ENCODE measurements at regions not wholly inside any gene's neighbourhood (a gene's known extent, or its start where the extent isn't known, plus 50 kb on each side); places are given as distances from the start of the nearest gene placed in this dataset.

DNA sequence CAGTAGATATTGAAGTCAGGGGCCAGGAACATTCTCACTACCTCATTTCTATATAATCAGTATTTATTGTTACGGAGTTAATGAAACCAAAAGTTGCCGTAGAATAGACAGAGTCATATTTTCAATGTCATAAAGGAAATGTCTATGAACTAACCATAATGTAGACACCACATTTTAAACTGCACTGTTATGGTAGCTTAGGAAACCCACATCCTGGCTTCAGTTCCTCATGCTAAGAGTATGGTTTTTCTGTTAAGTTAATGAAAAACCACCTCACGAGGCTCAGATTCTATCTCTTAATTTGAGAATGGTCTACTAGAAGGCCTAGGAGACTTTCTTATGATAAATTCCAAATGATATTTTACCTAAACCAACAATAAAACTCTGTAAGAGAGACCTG is 166.5 kb downstream of the TMEM26 start:
- Mint-ChIP-seq H3K36me3 (ENCODE audit: insufficient read depth, unreplicated experiment) (no peaks in the 10 kb centered on the region), H3K27me3 (ENCODE audit: insufficient read depth, unreplicated experiment) (no peaks in the 10 kb centered on the region), H3K4me3 (ENCODE audit: unreplicated experiment) (no peak overlapping the region), H3K9me3 (ENCODE audit: unreplicated experiment) (no peaks in the 10 kb centered on the region), H3K27ac (ENCODE audit: low read depth, unreplicated experiment) (no peak overlapping the region), H3K4me1 (ENCODE audit: insufficient read depth, unreplicated experiment) (peaks cover 7% of the 10 kb centered on the region)
- no TSS peak for BruUV-seq (replicated peaks)
- no peak for DNase-seq (ENCODE audit: unreplicated experiment)
- TF ChIP-seq CTCF (IDR thresholded peaks at IDR 0.05; ENCODE audit: unreplicated experiment): no peak
- intact Hi-C loops (cut with micrococcal nuclease): loop anchor here (10.0 kb wide), 2 partner anchors 842 to 958 kb away; no protein-coding TSS in a partner anchor
- POLR2A ChIA-PET: no interaction called here
- CTCF ChIA-PET: interaction anchor here (0.8 to 1.7 kb wide), 3 partner anchors 128 to 176 kb away, joined by 3 to 9 read pairs (median 3); no protein-coding TSS in a partner anchor

DNA sequence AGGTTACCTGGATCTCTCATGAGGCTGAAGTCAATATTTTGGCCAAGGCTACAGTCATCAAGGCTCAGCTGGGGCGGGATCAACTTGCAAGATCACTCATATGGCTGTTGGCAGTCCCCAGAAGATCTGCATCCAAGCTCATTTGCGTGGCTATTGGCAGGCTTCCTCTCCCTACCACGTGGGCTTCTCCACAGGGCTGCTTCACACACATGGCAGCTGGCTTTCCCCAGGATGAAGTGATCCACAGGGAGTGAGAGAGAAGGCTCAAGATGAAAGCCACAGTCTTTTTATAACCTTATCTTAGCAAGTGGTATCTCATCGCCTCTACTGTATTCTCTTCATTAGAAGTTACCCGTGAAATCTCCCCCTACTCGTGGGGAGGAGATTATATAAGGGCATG is 167.4 kb downstream of the TMEM26 start:
- ChIA-PET CTCF (interaction anchor here (0.6 to 1.7 kb wide), 4 partner anchors 8 to 155 kb away, joined by 4 to 9 read pairs (median 5); no protein-coding TSS in a partner anchor), POLR2A (no interaction called here)
- BruUV-seq (replicated peaks): no TSS peak
- Mint-ChIP-seq H3K27me3 (ENCODE audit: insufficient read depth, unreplicated experiment) (no peaks in the 10 kb centered on the region), H3K4me1 (ENCODE audit: insufficient read depth, unreplicated experiment) (peaks cover 7% of the 10 kb centered on the region), H3K27ac (ENCODE audit: low read depth, unreplicated experiment) (no peak overlapping the region), H3K36me3 (ENCODE audit: insufficient read depth, unreplicated experiment) (no peaks in the 10 kb centered on the region), H3K4me3 (ENCODE audit: unreplicated experiment) (no peak overlapping the region), H3K9me3 (ENCODE audit: unreplicated experiment) (no peaks in the 10 kb centered on the region)
- DNase-seq (ENCODE audit: unreplicated experiment): no peak
- intact Hi-C loops (cut with micrococcal nuclease): loop anchor here (10.0 kb wide), 2 partner anchors 841 to 959 kb away; no protein-coding TSS in a partner anchor
- no peak for TF ChIP-seq CTCF (IDR thresholded peaks at IDR 0.05; ENCODE audit: unreplicated experiment)

DNA sequence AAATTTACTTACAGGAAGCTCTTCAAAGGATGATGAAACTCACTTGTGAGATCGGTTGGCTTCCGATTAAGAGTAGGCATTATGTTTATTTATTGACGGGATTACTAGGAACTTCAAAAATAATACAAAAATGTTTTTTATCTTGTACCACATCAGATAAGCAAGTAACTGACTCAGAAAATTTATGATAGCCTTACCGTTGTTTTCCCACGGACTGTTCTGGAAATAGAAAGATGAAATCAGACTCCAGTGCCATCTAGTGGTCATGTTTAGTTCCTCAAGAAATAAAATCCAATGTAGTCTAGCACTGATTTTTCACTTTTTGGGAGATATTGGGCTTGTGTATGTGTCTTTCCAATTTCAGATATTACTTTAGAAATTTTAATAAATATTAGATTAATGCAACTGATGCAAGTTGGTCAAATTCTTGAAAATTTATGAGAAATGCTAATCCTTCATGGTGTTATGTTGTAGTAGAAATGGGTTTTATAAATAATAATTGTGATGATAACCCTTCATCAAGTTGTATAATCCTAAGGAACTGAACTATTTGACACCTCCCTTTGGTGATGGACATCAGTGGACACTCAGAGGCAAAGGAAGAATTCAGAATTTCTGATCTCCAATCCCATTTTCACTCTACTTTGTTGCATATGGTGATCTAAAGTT is 168.8 kb downstream of the TMEM26 start:
- ChIA-PET CTCF (interaction anchor here (0.6 to 3.4 kb wide), 12 partner anchors 11 to 486 kb away, joined by 3 to 13 read pairs (median 4); no protein-coding TSS in a partner anchor), POLR2A (interaction anchor here (1.3 kb wide), 1 partner anchor 455 kb away, joined by 3 read pairs; no protein-coding TSS in a partner anchor)
- no peak overlapping the region for H3K27ac Mint-ChIP-seq (ENCODE audit: low read depth, unreplicated experiment)
- no peaks in the 10 kb centered on the region for H3K36me3 Mint-ChIP-seq (ENCODE audit: insufficient read depth, unreplicated experiment)
- H3K4me3 Mint-ChIP-seq (ENCODE audit: unreplicated experiment): no peak overlapping the region
- BruUV-seq (replicated peaks): no TSS peak
- H3K27me3 Mint-ChIP-seq (ENCODE audit: insufficient read depth, unreplicated experiment): no peaks in the 10 kb centered on the region
- intact Hi-C loops (cut with micrococcal nuclease): loop anchor here (1.0 to 10.0 kb wide), 5 partner anchors 143 to 960 kb away; no protein-coding TSS in a partner anchor
- H3K4me1 Mint-ChIP-seq (ENCODE audit: insufficient read depth, unreplicated experiment): peaks cover 7% of the 10 kb centered on the region
- peak; percentile 53 for TF ChIP-seq CTCF (IDR thresholded peaks at IDR 0.05; ENCODE audit: unreplicated experiment)
- peak; percentile 63 for DNase-seq (ENCODE audit: unreplicated experiment)
- no peaks in the 10 kb centered on the region for H3K9me3 Mint-ChIP-seq (ENCODE audit: unreplicated experiment)

DNA sequence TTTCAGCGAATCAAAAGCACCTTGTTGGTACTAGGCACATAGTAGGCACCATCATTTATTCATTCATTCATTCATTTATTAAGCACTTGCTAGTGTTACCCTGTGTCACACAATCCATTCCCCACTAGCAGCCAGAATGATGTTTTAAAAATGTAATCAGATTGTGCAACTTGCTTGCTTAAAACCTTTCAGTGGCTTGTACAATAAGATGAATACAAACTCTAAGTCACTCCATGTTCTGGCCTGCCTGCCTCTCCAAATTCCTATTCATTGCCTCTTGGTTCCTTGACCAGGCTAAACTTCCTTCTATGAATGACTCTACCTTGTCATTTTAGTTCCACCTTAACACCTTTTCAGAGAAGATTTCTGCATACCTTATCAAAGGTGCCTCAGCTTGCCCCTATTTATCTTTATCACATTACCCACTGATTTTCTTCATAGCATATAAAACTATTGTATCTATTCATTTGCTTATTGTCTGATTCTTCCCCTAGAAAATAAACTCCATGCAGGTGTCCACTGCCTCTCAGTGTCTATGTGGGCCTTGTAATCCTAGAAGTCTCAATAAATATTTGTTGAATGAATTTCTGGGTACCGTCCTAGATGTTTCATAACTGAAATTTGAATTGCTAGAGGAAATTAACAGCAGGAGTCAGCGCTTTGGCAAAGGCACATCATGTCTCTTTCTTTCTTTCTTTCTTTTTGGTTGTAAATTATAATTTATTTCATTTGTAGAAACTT is 169.5 kb downstream of the TMEM26 start:
- H3K27ac Mint-ChIP-seq (ENCODE audit: low read depth, unreplicated experiment): no peak overlapping the region
- H3K4me3 Mint-ChIP-seq (ENCODE audit: unreplicated experiment): no peak overlapping the region
- ChIA-PET POLR2A (interaction anchor here (1.3 kb wide), 1 partner anchor 454 kb away, joined by 3 read pairs; no protein-coding TSS in a partner anchor), CTCF (interaction anchor here (0.6 to 3.4 kb wide), 13 partner anchors 12 to 485 kb away, joined by 3 to 13 read pairs (median 3); no protein-coding TSS in a partner anchor)
- no peaks in the 10 kb centered on the region for H3K9me3 Mint-ChIP-seq (ENCODE audit: unreplicated experiment)
- no peak for DNase-seq (ENCODE audit: unreplicated experiment)
- no peak for TF ChIP-seq CTCF (IDR thresholded peaks at IDR 0.05; ENCODE audit: unreplicated experiment)
- H3K27me3 Mint-ChIP-seq (ENCODE audit: insufficient read depth, unreplicated experiment): no peaks in the 10 kb centered on the region
- H3K36me3 Mint-ChIP-seq (ENCODE audit: insufficient read depth, unreplicated experiment): no peaks in the 10 kb centered on the region
- H3K4me1 Mint-ChIP-seq (ENCODE audit: insufficient read depth, unreplicated experiment): peaks cover 7% of the 10 kb centered on the region
- no TSS peak for BruUV-seq (replicated peaks)
- intact Hi-C loops (cut with micrococcal nuclease): loop anchor here (1.0 to 10.0 kb wide), 5 partner anchors 142 to 961 kb away; no protein-coding TSS in a partner anchor
